Superior temporal gyrus (tissue), 1 donor: ENCODE measurements at regions not wholly inside any gene's neighbourhood (a gene's known extent, or its start where the extent isn't known, plus 50 kb on each side); places are given as distances from the start of the nearest gene placed in this dataset.

Source experiments
- DNase-seq: peaks from one replicate; pipeline ENCODE4 v3.0.0-alpha.2; 2016; ENCODE audit errors: extremely low spot score

DNA sequence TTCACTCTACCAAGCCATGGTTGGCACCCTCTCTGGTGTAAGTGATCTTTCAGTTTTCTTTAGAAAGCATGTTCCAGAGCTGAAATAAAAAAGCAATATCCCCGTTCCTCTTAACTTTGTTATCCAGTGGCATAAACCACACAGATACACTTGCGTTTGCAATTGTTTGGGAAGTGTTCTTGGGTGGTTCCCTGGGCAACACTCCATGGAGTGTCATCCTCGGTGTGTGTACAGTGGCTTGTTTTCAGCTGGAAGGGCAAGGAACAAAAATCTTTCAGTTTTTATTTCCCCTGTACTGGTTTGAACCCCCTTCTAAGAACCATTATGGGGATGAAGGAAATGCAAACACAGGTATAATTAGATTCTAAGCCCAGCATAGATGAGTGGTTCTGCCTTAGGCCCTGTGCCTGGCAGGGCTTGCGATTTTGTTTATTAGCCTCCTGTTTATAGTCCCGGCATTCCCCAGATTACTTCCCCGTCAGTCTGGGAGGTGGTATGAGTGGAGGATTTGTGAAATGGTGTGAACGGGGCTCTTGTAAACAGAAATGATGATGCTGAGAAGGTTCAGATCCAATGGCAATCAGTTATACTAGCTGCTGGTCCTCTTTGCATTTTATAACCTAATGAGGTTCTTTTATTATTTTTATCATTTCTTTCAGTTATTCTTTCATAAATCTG, 76.0 kb upstream of the CD180 start:
- no peak for DNase-seq

DNA sequence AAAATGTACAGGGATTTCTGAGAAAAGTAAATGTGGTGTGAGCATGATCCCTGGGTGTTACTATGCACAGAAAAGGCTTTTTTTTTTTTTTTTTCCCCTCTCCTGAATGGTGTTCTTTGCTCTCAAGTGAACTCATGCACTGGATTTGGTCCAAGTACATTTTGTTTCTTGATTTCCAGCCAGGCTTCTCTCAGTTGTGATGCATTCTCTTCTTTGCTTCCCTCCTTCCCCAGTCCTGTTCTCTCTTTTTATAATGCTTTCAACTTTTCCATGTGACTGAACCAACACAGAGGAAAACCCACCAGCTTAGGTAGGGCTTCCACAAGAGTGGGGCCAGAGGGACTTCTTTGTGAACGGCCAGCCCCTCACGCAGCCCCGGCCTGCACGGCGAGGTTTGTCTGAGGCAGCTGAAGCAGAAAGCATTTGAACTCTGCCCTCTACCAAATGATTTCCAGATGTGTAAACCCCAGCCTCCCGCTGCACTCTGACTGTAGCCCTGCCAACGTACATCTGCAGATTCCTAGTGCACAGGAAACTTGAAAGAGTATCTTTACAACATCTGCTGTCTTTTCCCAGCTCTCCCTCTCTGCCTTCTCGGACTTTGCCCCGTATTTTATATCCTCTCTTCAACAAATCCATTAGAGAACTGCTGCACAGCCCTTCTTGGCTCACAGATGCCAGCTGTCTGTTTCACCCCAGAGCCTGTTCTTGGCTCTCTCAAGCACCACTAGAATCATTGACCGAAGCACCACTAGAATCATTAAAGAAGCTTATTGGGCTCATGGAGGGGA, 71.8 kb upstream of the CD180 start:
- peak; percentile 99 for DNase-seq

- DNase-seq, result no peak
These were observed 71.1 kb upstream of the CD180 start for GRCh38 chr5:67267512-67268216.

DNA sequence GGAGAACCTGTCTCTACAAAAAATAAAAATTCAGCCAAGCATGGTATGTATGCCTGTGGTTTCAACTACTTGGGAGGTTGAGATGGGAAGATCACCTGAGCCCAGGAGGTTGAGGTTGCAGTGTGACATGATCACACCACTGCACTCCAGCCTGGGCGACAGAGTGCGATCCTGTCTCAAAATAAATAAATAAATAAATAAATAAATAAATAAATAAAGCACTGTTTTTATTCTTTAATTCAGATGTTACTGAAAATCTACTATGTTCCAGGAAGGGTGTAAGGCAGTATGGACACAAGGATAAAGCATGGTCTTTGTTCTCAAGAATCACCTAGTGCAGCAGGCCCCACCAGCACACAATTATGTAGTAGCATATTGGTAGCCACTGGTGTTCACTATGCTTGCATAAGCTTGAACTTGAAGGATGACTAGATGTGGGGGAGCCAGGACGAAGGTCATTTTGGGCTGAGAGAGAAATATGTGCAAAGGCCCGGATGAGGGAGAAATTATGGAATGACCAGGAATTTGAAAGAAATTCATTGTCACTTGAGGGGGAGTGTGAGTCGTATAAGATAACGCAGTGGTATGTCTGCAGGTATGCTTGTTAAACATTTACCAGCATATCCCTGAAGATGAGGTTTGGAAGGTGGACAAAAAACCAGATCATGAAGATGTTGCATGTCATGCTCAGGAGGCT, 70.2 kb upstream of the CD180 start:
- no peak for DNase-seq

DNA sequence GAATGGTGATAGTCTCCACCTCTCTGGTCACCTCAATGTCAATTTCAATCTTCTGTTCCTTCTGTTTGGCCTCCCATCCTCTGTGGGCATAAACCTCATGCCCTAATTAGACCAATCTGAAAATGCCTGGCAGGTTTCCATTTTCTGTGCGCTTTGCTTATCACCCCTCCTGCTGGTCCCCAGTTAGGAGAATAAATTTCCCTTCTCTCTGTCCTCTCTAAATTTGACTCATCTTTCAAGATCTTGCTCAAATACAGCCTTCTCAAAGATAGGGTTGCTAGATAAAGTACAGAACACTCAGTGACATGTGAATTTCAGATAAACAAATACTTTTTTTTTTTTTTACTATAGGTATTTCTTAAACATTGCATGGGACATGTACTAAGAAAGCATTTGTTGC, 69.4 kb upstream of the CD180 start:
- DNase-seq, result no peak

GRCh38 chr5:67263656-67264408, 67.2 kb upstream of the CD180 start:
- DNase-seq, result no peak

GRCh38 chr5:67262956-67263355, 66.4 kb upstream of the CD180 start:
- no peak for DNase-seq

DNA sequence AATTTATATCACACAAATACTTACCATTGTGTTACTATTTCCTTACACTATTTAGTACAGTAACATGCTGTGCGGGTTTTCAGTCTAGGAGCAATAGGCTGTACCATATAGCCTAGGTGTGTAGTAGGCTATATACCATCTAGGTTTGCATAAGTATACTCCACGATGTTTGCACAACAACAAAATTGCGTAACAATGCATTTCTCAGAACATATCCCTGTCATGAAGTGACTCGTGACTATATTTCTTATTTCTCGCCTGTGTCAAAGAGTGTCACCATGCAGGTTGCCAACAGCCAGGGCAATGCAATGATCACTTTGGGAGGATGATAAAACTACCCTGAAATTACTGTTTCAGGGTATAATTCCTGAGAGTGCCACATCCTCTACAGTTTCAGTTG, 65.6 kb upstream of the CD180 start:
- DNase-seq, result no peak

DNA sequence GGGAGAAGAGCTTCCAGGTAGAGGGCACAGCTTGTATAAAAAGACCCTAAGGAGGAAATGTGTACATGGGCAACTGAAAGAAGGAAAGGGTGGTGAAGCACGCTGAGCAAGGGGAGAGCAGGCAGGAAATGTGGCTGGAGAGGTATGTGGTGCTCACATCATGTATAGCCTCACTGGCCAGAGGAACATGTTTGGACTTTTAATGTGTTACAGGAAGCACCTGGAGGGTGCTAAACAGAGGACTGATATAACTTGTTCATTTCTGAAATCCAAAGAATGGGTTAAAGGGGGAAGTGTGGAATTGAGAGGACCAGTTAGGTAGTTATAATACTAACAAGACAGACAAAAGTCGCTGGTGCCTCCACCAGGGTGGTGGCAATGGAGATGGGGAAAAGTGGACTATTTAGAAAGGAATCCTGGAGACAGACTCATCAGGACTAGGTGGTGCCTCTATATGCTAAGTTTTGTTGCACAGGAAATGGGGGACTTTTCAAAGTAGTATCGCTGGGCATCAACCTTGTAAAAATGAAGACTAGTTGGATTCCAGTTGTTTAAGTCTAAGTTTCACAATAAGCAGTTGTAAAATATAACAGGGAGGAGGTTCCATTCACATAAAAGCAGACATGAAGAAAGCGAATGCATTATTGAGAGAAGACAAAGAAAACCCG, 63.1 kb upstream of the CD180 start:
- no peak for DNase-seq

GRCh38 chr5:67257500-67257899, 60.9 kb upstream of the CD180 start:
- DNase-seq, result no peak

DNA sequence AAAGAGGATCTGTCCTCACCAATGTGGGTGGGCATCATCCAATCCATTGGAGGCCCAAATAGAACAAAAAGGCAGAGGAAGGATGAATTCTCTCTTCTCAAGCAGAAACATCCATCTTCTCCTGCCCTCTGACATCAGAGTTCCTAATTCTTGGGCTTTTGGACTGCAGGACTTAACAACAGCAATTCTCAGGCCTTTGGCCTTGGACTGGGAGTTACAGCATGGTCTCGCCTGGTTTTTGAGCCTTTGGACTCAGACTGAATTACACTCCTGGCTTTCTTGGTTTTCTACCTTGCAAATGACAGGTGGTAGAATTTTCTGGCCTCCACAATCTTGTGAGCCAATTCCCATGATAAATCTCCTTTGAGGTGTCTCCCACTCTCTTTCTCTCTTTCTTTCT, 60.5 kb upstream of the CD180 start:
- DNase-seq, result no peak

- peak; percentile 16 for DNase-seq
These were observed 59.3 kb upstream of the CD180 start for GRCh38 chr5:67255881-67256280.

- DNase-seq, result no peak
These were observed 57.3 kb upstream of the CD180 start for GRCh38 chr5:67253911-67254310.

- DNase-seq, result no peak
These were observed 52.9 kb upstream of the CD180 start for GRCh38 chr5:67249590-67249895.

DNA sequence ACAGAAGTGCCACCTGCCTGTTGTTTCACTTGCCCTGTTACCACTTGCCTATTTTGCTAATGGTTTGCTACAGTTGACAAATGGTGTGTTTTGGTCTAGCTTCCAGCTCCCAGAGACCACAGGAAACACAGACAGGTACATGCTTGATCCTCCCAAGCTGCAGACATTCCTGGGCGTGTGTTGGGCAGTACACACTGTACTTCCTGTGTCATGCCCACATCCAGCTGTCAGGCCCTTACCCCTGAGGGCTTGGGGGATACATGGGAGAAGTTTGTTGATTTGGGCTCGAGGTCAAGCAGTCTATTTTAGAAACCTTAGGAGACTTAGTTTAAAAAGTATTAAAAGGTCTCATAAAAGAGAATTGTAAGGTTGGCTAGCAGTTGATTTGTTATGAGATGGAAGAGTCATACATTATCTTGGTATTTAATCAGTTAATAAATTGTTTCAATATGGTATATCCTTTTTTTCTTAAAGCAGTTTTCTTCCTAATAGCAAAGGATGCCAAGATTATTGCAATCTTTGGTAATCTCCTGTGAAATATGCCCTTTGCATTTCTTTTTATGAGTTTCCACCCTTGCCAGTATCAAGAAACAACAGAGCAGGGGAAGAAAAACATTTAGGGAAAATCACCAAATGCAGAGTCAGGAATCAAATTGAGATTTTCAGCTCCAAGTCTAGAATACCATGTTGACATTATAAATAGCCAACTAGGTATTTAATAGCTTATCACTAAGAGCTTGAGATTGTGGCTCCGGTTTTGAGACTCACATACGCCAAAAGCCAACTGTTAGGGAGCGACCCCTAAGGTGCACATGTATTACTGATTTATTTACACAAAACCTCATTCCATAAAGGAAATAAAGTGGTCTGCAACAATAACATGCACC, 52.3 kb upstream of the CD180 start:
- DNase-seq, result no peak

DNA sequence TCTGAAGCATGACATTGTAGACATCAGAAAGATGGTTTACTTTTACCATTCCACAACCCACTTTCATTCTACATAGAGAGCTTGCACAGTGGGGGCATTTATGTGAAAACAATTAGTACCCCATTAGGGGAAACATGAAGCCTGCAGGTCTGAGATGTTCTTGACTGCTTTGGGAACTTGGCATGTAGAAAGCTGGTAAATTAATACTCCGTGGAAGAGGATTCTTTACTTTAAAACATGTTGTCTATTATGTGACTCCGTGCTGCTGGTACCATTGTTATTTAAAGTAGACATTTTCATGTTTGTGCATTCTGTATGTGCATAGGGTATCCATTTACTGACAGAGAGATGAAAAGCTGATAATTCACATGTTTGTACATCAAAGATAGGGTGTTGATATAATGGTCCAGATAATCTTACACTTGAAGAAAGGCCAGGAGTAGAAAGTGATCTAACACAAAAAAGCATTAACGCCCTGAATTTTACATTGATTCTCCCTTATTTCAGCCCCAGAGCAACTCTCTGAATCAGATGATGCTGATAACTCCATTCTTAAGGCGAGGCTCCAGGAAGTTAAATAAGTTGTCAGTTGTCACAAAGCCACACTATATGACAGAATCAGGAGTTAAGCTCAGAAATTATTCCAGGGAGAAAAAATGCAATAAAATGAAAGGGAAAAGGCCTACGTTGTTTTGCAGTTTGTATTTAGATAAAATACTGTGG, 50.1 kb upstream of the CD180 start:
- DNase-seq, result no peak
